ENCODE measurements at regions not wholly inside any gene's neighbourhood (a gene's known extent, or its start where the extent isn't known, plus 50 kb on each side); places are given as distances from the start of the nearest gene placed in this dataset.

DNA sequence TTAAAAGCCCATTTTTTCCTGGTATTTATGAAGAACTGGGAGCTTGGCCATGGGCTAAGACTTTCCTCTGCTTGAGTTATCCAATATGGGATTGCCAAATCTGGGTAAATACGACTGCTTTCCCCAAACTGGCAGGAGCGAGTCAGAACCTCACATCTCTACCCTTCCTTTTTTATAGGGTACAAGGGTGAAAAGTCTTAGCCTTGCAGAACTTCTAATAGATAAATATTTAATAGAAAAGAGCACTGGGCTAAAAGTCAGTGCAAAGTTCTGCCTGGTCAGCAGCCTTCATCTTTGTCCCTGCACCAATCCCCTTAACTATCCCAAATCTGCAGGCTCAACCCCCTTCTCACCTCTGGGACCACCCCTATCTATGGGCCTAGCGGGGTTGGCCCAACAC is 61.6 kb upstream of the ACSL1 start:
- Histone ChIP-seq H3K27me3 (ENCODE audit: insufficient read depth, poor library complexity, severe bottlenecking) (no peaks in the 10 kb centered on the region), H3K27ac (ENCODE audit: poor library complexity, severe bottlenecking) (no peak overlapping the region), H3K36me3 (ENCODE audit: low read depth) (no peaks in the 10 kb centered on the region), H3K4me1 (ENCODE audit: insufficient read depth, poor library complexity, severe bottlenecking) (no peaks in the 10 kb centered on the region), H3K4me3 (ENCODE audit: severe bottlenecking) (no peak overlapping the region), H3K9me3 (ENCODE audit: severe bottlenecking) (no peaks in the 10 kb centered on the region)
- no peak for ATAC-seq (ENCODE audit: low read depth)
- TF ChIP-seq, protein P1, sequence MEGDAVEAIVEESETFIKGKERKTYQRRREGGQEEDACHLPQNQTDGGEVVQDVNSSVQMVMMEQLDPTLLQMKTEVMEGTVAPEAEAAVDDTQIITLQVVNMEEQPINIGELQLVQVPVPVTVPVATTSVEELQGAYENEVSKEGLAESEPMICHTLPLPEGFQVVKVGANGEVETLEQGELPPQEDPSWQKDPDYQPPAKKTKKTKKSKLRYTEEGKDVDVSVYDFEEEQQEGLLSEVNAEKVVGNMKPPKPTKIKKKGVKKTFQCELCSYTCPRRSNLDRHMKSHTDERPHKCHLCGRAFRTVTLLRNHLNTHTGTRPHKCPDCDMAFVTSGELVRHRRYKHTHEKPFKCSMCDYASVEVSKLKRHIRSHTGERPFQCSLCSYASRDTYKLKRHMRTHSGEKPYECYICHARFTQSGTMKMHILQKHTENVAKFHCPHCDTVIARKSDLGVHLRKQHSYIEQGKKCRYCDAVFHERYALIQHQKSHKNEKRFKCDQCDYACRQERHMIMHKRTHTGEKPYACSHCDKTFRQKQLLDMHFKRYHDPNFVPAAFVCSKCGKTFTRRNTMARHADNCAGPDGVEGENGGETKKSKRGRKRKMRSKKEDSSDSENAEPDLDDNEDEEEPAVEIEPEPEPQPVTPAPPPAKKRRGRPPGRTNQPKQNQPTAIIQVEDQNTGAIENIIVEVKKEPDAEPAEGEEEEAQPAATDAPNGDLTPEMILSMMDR (IDR thresholded peaks at IDR 0.05; ENCODE audit: poor library complexity, severe bottlenecking): no peak
- DNase-seq (ENCODE audit: low spot score): no peak

DNA sequence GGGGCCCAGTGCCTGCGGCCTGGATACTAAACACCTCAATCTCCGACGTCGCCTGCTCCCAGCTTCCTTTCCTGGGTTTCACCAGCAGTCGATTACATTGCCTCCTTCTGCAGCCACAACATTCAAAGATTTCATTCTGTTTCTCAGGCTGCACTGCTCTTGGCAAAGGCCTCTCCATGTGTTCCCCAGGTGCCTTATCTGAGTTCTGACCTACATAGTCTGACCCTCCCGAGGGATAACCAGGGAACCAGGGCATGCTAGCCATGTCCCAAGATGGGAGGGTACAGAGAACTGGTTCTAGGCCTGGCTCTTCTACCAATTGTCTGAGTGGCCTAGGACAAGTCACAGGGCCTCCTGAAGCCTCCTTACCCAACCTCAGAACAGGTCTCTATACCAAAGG is 62.2 kb upstream of the ACSL1 start:
- Histone ChIP-seq H3K27ac (ENCODE audit: poor library complexity, severe bottlenecking) (no peak overlapping the region), H3K9me3 (ENCODE audit: severe bottlenecking) (no peaks in the 10 kb centered on the region), H3K4me1 (ENCODE audit: insufficient read depth, poor library complexity, severe bottlenecking) (no peaks in the 10 kb centered on the region), H3K27me3 (ENCODE audit: insufficient read depth, poor library complexity, severe bottlenecking) (no peaks in the 10 kb centered on the region), H3K36me3 (ENCODE audit: low read depth) (no peaks in the 10 kb centered on the region), H3K4me3 (ENCODE audit: severe bottlenecking) (no peak overlapping the region)
- no peak for DNase-seq (ENCODE audit: low spot score)
- no peak for ATAC-seq (ENCODE audit: low read depth)
- TF ChIP-seq, protein P1 (IDR thresholded peaks at IDR 0.05; ENCODE audit: poor library complexity, severe bottlenecking): no peak

DNA sequence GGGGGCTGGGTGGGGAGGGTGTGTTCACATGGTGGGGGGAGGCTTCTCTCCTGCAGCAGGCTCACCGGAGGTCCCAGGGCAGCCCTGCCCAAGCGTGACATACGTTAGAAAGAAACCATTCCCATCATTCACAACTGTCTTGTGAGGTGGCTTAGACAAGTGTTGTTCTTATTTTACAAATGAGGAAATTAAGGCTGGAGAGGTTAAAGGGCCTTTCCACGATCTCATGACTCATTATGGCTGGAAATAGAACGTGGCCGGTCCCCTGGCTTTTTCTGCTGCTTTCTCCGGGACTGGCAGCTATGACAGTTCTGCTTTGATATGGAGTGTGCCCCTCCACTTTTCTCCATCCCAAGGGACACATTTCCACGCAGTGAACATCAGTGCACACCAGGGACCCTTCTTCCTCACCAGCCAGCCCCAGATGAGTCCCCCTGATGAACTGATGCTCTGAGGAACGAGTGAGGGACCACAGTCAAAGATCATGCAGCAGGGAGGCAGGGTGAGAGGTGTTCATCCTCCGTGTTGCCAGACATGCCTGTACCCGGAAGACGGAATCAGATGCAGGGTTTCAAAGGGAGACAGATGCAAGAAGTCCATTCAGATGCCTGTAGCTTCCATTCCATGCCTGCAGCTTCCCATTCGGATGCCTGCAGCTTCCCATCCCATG is 64.0 kb upstream of the ACSL1 start:
- TF ChIP-seq, protein P1 (IDR thresholded peaks at IDR 0.05; ENCODE audit: poor library complexity, severe bottlenecking): no peak
- Histone ChIP-seq H3K4me3 (ENCODE audit: severe bottlenecking) (no peak overlapping the region), H3K27me3 (ENCODE audit: insufficient read depth, poor library complexity, severe bottlenecking) (no peaks in the 10 kb centered on the region), H3K27ac (ENCODE audit: poor library complexity, severe bottlenecking) (no peak overlapping the region), H3K4me1 (ENCODE audit: insufficient read depth, poor library complexity, severe bottlenecking) (no peaks in the 10 kb centered on the region), H3K9me3 (ENCODE audit: severe bottlenecking) (no peaks in the 10 kb centered on the region), H3K36me3 (ENCODE audit: low read depth) (no peaks in the 10 kb centered on the region)
- no peak for DNase-seq (ENCODE audit: low spot score)
- ATAC-seq (ENCODE audit: low read depth): no peak

DNA sequence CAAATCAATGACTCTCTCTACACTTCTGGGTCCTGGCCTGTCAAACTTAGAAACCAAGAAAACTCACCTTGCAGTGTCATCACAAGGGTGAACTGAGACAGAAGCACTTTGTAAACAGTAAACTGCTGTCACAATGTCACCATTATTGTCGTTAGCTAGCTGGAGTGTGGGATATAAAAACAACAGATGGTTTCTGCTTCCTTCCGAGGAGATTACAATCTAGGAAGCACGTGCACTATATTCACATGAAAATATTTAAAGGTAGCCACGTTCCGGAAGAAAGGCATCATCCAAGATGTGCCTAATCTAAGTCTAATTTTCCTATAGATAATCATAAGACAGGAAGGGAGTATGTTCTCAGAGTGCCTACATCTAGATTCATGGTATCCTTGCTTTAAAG is 64.7 kb upstream of the ACSL1 start:
- TF ChIP-seq, protein P1 (IDR thresholded peaks at IDR 0.05; ENCODE audit: poor library complexity, severe bottlenecking): no peak
- Histone ChIP-seq H3K36me3 (ENCODE audit: low read depth) (no peaks in the 10 kb centered on the region), H3K9me3 (ENCODE audit: severe bottlenecking) (no peaks in the 10 kb centered on the region), H3K27ac (ENCODE audit: poor library complexity, severe bottlenecking) (no peak overlapping the region), H3K4me3 (ENCODE audit: severe bottlenecking) (no peak overlapping the region), H3K4me1 (ENCODE audit: insufficient read depth, poor library complexity, severe bottlenecking) (no peaks in the 10 kb centered on the region), H3K27me3 (ENCODE audit: insufficient read depth, poor library complexity, severe bottlenecking) (no peaks in the 10 kb centered on the region)
- ATAC-seq (ENCODE audit: low read depth): no peak
- no peak for DNase-seq (ENCODE audit: low spot score)

DNA sequence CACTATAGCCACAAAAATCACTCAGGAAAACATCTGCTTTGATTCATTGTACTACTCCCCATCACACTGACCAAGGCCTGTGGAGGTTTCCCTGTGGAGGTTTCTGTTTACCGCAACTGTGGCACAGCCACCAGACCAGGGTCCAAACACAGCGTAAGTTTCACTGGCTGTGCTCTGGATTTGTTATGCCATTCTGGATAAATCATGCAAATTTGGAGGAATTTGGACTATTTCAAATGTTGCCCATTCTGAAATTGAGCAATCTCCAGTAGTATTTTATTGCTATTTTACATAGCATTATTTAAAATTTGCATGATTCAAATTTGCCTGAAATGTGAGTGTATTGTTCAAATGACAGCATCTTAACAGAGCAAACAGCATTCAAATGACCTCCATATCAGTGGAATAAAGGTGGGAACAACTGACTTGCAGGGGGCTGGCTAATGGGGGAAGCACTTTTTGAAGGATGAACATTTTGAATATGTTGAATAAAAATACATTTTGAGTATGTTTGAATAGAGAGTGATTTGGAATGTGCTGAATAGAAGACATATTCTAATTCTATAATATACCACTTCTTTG is 66.1 kb upstream of the ACSL1 start:
- H3K9me3 ChIP-seq (ENCODE audit: severe bottlenecking): no peaks in the 10 kb centered on the region
- no peak overlapping the region for H3K27ac ChIP-seq (ENCODE audit: poor library complexity, severe bottlenecking)
- ATAC-seq (ENCODE audit: low read depth) (no peak), DNase-seq (ENCODE audit: low spot score) (no peak)
- no peaks in the 10 kb centered on the region for H3K27me3 ChIP-seq (ENCODE audit: insufficient read depth, poor library complexity, severe bottlenecking)
- H3K4me1 ChIP-seq (ENCODE audit: insufficient read depth, poor library complexity, severe bottlenecking): no peaks in the 10 kb centered on the region
- TF ChIP-seq, protein P1 (IDR thresholded peaks at IDR 0.05; ENCODE audit: poor library complexity, severe bottlenecking): no peak
- H3K4me3 ChIP-seq (ENCODE audit: severe bottlenecking): no peak overlapping the region
- H3K36me3 ChIP-seq (ENCODE audit: low read depth): no peaks in the 10 kb centered on the region

All from RWPE2 (cell line).